ENCODE measurements at regions not wholly inside any gene's neighbourhood (a gene's known extent, or its start where the extent isn't known, plus 50 kb on each side); places are given as distances from the start of the nearest gene placed in this dataset.

GRCh38 chr15:38065721-38066345, 131.4 kb downstream of the TMCO5A start:
- TF ChIP-seq EP300 (IDR thresholded peaks at IDR 0.05; ENCODE audit: borderline replicate concordance): no peak
- TF ChIP-seq REST (IDR thresholded peaks at IDR 0.05; ENCODE audit: low read depth): no peak
- TF ChIP-seq YY1 (IDR thresholded peaks at IDR 0.05; ENCODE audit: low read depth): no peak
- no peak for TF ChIP-seq CEBPB (IDR thresholded peaks at IDR 0.05)
- TF ChIP-seq TAF1 (IDR thresholded peaks at IDR 0.05; ENCODE audit: low read depth): no peak
- no peak for TF ChIP-seq TCF12 (IDR thresholded peaks at IDR 0.05; ENCODE audit: low read depth)
- TF ChIP-seq MAX (IDR thresholded peaks at IDR 0.05): no peak
- TF ChIP-seq USF1 (IDR thresholded peaks at IDR 0.05): no peak
